GM19023 (cell line): ENCODE measurements at regions not wholly inside any gene's neighbourhood (a gene's known extent, or its start where the extent isn't known, plus 50 kb on each side); places are given as distances from the start of the nearest gene placed in this dataset.

Experiments used
- ATAC-seq: cut with Tn5 transposase; IDR thresholded peaks from one replicate; pipeline ENCODE4 v1.9.1; 2021; ENCODE audit warnings: mild to moderate bottlenecking, moderate library complexity; ENCODE audit not compliant: unreplicated experiment

- peak; percentile 75 for ATAC-seq
These were observed 162.2 kb downstream of the SREK1 start for GRCh38 chr5:66306105-66306843.

DNA sequence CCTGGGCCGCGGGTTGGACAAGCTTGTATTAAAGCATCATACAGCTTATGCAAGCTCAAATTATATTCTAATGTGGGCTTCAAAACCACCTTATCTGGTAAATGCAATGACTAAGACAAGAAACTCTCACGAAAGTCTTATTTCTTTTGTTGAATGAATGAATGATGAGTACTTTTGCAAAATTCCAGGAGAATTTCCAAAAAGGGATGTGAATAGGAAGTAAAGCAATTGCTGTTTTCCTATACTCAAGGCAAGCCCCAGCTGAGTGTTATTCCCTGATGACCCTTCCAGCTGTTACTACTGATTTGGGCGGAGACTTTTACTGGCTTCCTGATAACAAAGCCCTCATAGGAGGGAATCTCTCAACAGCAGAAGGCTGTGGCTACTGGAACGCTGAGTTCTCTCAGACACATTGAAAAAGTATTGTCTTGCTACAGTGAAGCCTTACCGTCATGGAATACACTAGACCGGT lies 162.8 kb downstream of the SREK1 start:
- ATAC-seq: no peak

DNA sequence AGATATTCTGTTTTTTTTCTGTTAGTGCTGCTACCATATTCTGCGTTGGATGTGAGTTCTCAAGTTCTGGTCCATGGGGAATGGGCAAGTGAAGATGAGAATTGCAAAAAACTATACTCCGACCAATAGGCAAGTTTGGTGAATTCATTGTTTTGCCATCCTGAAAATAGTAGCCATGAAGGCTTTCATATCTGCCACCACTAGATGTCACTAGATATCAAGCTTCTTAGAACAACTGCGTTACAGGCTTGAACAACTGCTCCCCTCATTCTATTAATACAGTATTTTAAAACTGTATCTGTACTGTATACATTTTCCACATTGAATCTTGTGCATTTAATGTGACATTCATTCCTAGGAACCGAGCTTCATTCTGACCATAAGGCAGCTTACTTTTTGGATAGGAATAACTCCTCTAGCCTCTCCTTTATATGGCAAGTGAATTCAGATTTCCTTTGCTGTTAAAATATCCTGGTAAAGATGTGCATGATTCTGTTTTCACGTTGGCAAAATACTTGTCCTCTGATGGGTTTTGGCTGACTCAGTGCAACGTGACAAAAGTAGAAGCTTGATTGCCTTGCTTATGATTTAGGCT lies 163.6 kb downstream of the SREK1 start:
- peak; percentile 65 for ATAC-seq

DNA sequence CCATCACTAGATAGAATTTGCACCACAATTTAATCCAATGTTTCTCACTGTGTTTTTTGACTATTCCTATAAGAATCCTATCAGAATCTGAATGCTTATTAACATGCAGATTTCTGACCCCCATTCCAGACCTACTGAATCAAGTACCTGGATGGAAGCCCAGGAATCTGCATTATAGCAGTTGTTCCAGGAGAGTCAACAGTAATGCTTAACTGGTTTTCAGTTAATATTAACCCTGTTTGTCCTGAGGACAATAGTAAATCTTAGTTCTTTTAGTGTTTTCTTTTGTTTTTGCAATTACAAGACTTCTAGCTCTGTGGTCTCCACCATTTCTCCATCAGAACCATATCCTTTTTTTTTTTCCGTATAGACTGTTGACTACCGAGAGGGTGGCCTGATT lies 168.2 kb downstream of the SREK1 start:
- no peak for ATAC-seq

- no peak for ATAC-seq
These were observed 171.7 kb downstream of the SREK1 start for GRCh38 chr5:66315784-66316183.

- ATAC-seq: no peak
These were observed 178.9 kb downstream of the SREK1 start for GRCh38 chr5:66322786-66323528.

DNA sequence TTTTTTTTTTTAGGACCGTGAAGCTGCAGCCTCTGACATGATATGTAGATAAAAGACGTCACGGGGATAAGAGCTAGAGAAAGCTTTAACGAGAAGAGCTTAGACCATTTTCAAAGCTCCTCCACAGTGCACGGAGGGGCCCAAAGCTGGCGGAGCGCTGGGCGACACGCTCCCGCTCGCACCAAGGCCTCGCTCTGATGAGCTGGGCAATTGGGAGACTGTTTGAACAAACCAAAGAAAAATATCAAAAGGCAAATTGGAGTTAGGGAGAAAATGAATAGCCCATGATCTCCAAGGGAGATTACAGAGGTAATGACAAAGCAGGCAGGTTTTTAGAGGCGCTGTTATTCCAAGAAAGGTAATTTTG lies 179.4 kb downstream of the SREK1 start:
- no peak for ATAC-seq

DNA sequence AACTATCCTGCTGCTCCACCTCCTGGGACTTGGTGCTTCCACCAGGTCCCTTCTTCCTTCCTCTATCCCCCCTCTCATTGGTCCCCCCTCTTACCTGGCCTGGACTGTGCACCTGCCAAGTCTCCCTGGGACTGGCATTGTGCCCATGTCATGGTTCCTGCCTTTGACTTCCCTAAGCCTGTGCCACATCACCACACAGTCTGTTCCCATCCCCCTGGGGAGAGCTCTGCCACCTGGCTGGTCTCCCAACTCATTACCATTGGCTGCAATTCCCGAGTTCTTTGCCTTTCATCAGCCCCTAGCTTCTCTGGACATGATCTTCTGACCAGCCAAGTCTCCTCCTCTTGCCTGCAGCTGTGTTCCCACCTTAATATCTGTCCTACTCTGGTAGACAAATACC lies 180.3 kb downstream of the SREK1 start:
- ATAC-seq: no peak

DNA sequence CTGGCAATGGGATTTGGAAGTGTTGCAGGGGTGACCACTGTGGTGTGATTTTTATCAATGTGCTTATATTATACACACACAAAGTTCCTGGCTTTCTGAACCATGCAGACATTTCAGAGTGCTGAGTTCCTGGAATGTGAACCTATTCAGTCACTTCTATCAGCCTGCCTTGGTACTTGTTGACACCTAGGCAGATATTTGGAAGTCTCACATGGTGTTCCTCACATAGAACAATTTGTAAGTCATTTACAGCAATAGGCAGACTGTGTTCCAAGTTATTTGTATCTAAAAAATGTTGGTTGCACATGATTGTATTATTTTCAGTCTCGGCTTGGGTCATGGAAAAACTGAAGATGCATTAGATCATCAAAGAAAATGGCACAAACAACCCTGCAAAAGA lies 182.2 kb downstream of the SREK1 start:
- no peak for ATAC-seq

DNA sequence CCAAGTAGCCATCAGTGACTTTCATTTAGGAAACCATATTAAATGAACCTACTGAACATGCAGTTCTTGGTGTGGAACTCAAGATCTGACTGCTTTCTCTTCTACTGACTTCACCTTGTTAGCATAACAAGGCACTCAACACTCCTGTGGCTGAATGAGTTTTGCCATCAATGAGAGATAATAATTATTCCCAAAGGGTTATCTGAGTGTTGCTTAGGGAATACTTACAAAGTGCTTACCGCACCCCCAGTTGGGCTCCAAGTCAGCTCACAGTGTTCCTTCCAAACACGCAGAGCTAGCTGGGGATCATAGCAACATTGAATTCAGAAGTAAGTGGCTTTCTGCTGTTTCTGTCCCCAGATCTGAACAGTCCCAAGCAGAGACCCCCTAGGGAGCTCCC lies 182.9 kb downstream of the SREK1 start:
- no peak for ATAC-seq

DNA sequence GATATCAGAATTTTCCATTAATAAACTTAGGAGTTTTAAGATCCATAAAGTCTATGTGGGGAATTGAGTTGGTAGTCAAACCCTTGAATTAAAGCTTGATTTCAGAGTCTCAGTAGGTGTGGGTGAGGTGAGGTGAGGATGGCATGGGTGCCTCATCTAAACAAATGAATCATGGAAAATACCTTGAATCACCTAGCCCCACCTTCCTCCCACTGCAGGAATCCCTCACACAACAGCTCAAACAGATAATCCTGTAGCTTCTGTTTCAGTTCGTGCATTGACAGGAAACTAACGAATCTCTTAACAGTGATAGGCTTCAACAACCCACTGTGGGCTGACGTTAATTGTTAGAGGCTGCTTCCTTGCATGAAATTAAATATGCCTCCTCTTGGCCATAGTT lies 185.0 kb downstream of the SREK1 start:
- ATAC-seq: no peak

- no peak for ATAC-seq
These were observed 189.1 kb downstream of the SREK1 start for GRCh38 chr5:66333192-66333591.

- no peak for ATAC-seq
These were observed 193.6 kb downstream of the SREK1 start for GRCh38 chr5:66337626-66338226.

DNA sequence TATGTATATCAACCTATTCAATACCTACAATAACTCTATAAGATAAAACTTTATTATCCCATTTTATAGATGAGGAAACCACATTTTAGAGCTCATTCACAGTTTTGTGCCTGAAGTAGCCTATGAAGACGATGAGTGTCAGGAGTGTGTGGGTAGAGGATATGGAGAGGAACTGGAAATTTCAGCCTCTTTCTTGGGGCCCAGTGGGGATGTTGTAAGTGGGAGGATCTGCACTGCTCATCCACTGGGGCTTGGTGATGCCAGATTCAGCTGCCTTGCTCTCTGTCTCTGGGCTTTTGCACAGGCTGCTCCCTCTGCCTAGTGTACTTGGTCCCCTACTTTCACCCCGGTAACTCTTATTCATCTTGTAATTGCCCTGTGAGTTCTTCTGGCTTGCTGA lies 194.7 kb downstream of the SREK1 start:
- ATAC-seq: no peak

GRCh38 chr5:66339896-66340295 lies 195.8 kb downstream of the SREK1 start:
- no peak for ATAC-seq

DNA sequence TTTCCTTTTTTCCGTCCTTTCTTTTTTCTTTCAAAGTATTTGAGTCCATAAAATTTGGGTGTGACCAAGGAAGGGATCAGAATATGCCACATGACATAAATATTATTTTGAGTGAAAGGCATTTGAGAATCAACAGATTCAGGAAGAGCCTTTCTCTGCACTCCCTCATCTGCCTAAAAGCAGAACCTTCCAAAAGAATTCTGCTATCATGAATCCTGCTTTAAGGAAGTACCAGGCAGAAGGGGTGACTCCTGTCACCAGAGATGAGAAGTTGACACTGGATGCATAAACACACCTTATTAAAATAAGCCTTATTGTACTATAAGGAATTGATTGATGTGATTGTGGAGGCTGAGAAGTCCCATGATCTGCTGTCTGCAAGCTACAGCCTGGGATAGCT lies 196.7 kb downstream of the SREK1 start:
- ATAC-seq: no peak

GRCh38 chr5:66342341-66342880 lies 198.3 kb downstream of the SREK1 start:
- no peak for ATAC-seq

DNA sequence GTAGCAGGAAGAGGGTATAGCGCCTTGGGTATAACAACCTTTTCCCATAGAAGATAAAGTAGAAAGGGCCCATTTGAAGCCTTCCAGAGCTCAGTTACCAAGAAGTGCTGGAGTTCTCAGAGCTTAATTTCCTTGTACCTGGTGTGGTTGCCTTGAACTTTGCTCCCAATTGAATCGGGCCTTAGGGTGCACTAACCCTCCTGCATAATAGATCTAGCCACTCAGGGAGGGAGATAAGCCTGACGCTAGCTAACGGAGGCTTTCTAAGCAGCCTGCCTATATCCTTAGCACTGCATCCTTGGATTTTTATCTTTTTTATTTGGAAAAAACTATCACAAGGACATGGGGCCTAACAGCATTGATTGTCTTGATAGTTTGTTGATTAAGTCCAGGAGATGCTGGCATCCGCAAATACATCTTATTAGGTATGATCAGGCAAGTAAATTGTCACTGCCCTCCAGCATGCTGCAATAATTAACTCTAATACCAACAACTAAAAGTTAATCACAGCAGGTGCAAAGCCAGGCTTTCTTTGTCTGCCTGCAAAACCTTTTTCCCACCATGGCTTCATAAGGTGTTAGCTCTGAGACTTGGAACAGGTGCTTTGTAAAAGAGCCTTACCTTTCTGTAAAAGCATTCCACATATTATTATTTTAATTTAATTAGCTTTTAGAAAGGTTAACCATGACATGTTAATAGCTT lies 199.4 kb downstream of the SREK1 start:
- ATAC-seq: no peak

- ATAC-seq: no peak
These were observed 200.4 kb downstream of the SREK1 start for GRCh38 chr5:66344544-66344943.

- no peak for ATAC-seq
These were observed 201.2 kb downstream of the SREK1 start for GRCh38 chr5:66345281-66345680.

- no peak for ATAC-seq
These were observed 202.8 kb downstream of the SREK1 start for GRCh38 chr5:66346869-66347268.
